ENCODE measurements at regions not wholly inside any gene's neighbourhood (a gene's known extent, or its start where the extent isn't known, plus 50 kb on each side); places are given as distances from the start of the nearest gene placed in this dataset.
A peak's percentile ranks its signal among the peaks of the same experiment; 100 is the strongest.
"Not testable (repeated sequence)": the region's sequence is repeated elsewhere in the genome, so short reads cannot be mapped to it uniquely, and the experiment has no call there.

- no peak overlapping the region for H3K4me3 ChIP-seq (ENCODE audit: low read depth, low read length)
- no peak for DNase-seq (ENCODE audit: low read depth)
Measured at GRCh38 chr4:167784826-167785225, 307.5 kb upstream of the ANXA10 start.

- H3K4me3 ChIP-seq (ENCODE audit: low read depth, low read length): no peak overlapping the region
- DNase-seq (ENCODE audit: low read depth): no peak
Measured at GRCh38 chr4:167785523-167785922, 306.8 kb upstream of the ANXA10 start.

- no peak overlapping the region for H3K4me3 ChIP-seq (ENCODE audit: low read depth, low read length)
- DNase-seq (ENCODE audit: low read depth): no peak
Measured at GRCh38 chr4:167786504-167786903, 305.8 kb upstream of the ANXA10 start.

GRCh38 chr4:167787231-167787630 lies 305.1 kb upstream of the ANXA10 start:
- no peak for DNase-seq (ENCODE audit: low read depth)
- no peak overlapping the region for H3K4me3 ChIP-seq (ENCODE audit: low read depth, low read length)

GRCh38 chr4:167802463-167803212 lies 289.7 kb upstream of the ANXA10 start:
- H3K4me3 ChIP-seq (ENCODE audit: low read depth, low read length): no peak overlapping the region
- DNase-seq (ENCODE audit: low read depth): no peak

GRCh38 chr4:167811958-167812357 lies 280.4 kb upstream of the ANXA10 start:
- DNase-seq (ENCODE audit: low read depth): no peak
- no peak overlapping the region for H3K4me3 ChIP-seq (ENCODE audit: low read depth, low read length)

GRCh38 chr4:167826281-167826680 lies 266.1 kb upstream of the ANXA10 start:
- H3K4me3 ChIP-seq (ENCODE audit: low read depth, low read length): no peak overlapping the region
- peak; percentile 53 for DNase-seq (ENCODE audit: low read depth)

GRCh38 chr4:167831855-167832254 lies 260.5 kb upstream of the ANXA10 start:
- H3K4me3 ChIP-seq (ENCODE audit: low read depth, low read length): no peak overlapping the region
- peak; percentile 11 for DNase-seq (ENCODE audit: low read depth)

- DNase-seq (ENCODE audit: low read depth): peak; percentile 12
Measured at GRCh38 chr4:167838686-167839085, 253.7 kb upstream of the ANXA10 start.

GRCh38 chr4:167842487-167842886 lies 249.8 kb upstream of the ANXA10 start:
- H3K4me3 ChIP-seq (ENCODE audit: low read depth, low read length): no peak overlapping the region
- no peak for DNase-seq (ENCODE audit: low read depth)

More at GRCh38 chr4:167838686-167839085, 253.7 kb upstream of the ANXA10 start:
- no peak overlapping the region for H3K4me3 ChIP-seq (ENCODE audit: low read depth, low read length)

GRCh38 chr4:167854881-167855280 lies 237.5 kb upstream of the ANXA10 start:
- DNase-seq (ENCODE audit: low read depth): no peak
- H3K4me3 ChIP-seq (ENCODE audit: low read depth, low read length): no peak overlapping the region

- H3K4me3 ChIP-seq (ENCODE audit: low read depth, low read length): not testable (repeated sequence)
Measured at GRCh38 chr4:167858127-167858526, 234.2 kb upstream of the ANXA10 start.

GRCh38 chr4:167867191-167867590 lies 225.1 kb upstream of the ANXA10 start:
- no peak overlapping the region for H3K4me3 ChIP-seq (ENCODE audit: low read depth, low read length)
- DNase-seq (ENCODE audit: low read depth): no peak

More at GRCh38 chr4:167858127-167858526, 234.2 kb upstream of the ANXA10 start:
- DNase-seq (ENCODE audit: low read depth): not testable (repeated sequence)

- H3K4me3 ChIP-seq (ENCODE audit: low read depth, low read length): no peak overlapping the region
- DNase-seq (ENCODE audit: low read depth): peak; percentile 16
Measured at GRCh38 chr4:167868163-167868562, 224.2 kb upstream of the ANXA10 start.

- DNase-seq (ENCODE audit: low read depth): no peak
- no peak overlapping the region for H3K4me3 ChIP-seq (ENCODE audit: low read depth, low read length)
Measured at GRCh38 chr4:167873496-167873895, 218.8 kb upstream of the ANXA10 start.

- not testable (repeated sequence) for H3K4me3 ChIP-seq (ENCODE audit: low read depth, low read length); DNase-seq (ENCODE audit: low read depth)
Measured at GRCh38 chr4:167876091-167876490, 216.2 kb upstream of the ANXA10 start.

GRCh38 chr4:167877826-167878225 lies 214.5 kb upstream of the ANXA10 start:
- not testable (repeated sequence) for H3K4me3 ChIP-seq (ENCODE audit: low read depth, low read length); DNase-seq (ENCODE audit: low read depth)

- DNase-seq (ENCODE audit: low read depth): no peak
Measured at GRCh38 chr4:167883266-167883665, 209.1 kb upstream of the ANXA10 start.

GRCh38 chr4:167885071-167885470 lies 207.3 kb upstream of the ANXA10 start:
- DNase-seq (ENCODE audit: low read depth): no peak
- no peak overlapping the region for H3K4me3 ChIP-seq (ENCODE audit: low read depth, low read length)

More at GRCh38 chr4:167883266-167883665, 209.1 kb upstream of the ANXA10 start:
- H3K4me3 ChIP-seq (ENCODE audit: low read depth, low read length): no peak overlapping the region

- DNase-seq (ENCODE audit: low read depth): no peak
- H3K4me3 ChIP-seq (ENCODE audit: low read depth, low read length): no peak overlapping the region
Measured at GRCh38 chr4:167885872-167886271, 206.5 kb upstream of the ANXA10 start.

GRCh38 chr4:167887726-167888125 lies 204.6 kb upstream of the ANXA10 start:
- DNase-seq (ENCODE audit: low read depth): no peak
- no peak overlapping the region for H3K4me3 ChIP-seq (ENCODE audit: low read depth, low read length)
